Subcutaneous abdominal adipose tissue (tissue), 5 donors: ENCODE measurements at regions not wholly inside any gene's neighbourhood (a gene's known extent, or its start where the extent isn't known, plus 50 kb on each side); places are given as distances from the start of the nearest gene placed in this dataset.

Source experiments
- H3K27ac ChIP-seq: one replicate; pipeline ENCODE4 v1.7.0; 2013; ENCODE audit warnings: low read depth, mild to moderate bottlenecking, inconsistent platforms, low read length, moderate library complexity
- H3K27me3 ChIP-seq, 5 donors: one replicate each; pipeline ENCODE4 v1.7.0; 2013; ENCODE audit warnings: low read length in 5 of 5, inconsistent platforms in 1 of 5; ENCODE audit not compliant: control insufficient read depth in 5 of 5, insufficient read depth in 4 of 5
- H3K36me3 ChIP-seq, 5 donors: one replicate each; pipeline ENCODE4 v1.7.0; 2013; ENCODE audit warnings: low read length in 5 of 5; ENCODE audit not compliant: control insufficient read depth in 5 of 5, insufficient read depth in 5 of 5
- H3K4me1 ChIP-seq, 5 donors: one replicate each; pipeline ENCODE4 v1.7.0; 2013; ENCODE audit warnings: low read length in 5 of 5, mild to moderate bottlenecking in 3 of 5, moderate library complexity in 1 of 5; ENCODE audit not compliant: control insufficient read depth in 5 of 5, insufficient read depth in 5 of 5
- H3K4me3 ChIP-seq, 5 donors: one replicate each; pipeline ENCODE4 v1.7.0; 2013; ENCODE audit warnings: low read length in 5 of 5, low read depth in 1 of 5
- H3K9ac ChIP-seq, 5 donors: one replicate each; pipeline ENCODE4 v1.7.0; 2013; ENCODE audit warnings: low read length in 5 of 5, mild to moderate bottlenecking in 4 of 5, moderate library complexity in 3 of 5
- H3K9me3 ChIP-seq, 5 donors: one replicate each; pipeline ENCODE4 v1.7.0; 2013; ENCODE audit warnings: low read length in 5 of 5; ENCODE audit not compliant: control insufficient read depth in 5 of 5
- donor health status: healthy.
- donor health status: healthy.
- donor health status: healthy.
- donor health status: healthy.
- donor health status: healthy.

DNA sequence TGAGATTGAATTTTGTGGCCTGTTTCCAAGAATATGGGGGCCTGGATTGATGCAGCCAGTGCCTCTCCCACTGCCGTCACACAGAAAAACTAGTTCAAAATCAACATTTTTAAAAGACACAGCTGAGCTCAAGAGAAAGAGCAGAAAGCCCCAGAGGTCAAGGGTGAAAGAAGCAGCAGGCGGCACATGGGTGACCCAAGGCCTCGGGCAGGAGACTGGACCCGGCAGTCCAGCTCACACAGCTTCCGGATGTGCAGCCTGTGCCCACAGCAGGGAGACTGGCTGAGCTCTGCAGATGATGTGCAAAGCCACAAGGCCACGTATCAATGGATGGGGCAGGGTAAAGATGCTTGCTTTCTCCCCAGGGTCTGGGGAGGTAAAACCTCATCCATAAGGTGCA is 50.4 kb upstream of the RNF32 start:
- no peak overlapping the region for H3K4me3 ChIP-seq
- no peaks in the 10 kb centered on the region for H3K4me1 ChIP-seq
- H3K36me3 ChIP-seq, result peaks cover 0 to 3% (median 0%) of the 10 kb centered on the region in 5 donors
- H3K9ac ChIP-seq, result no peak overlapping the region
- peaks cover 6 to 21% (median 19%) of the 10 kb centered on the region in 5 donors for H3K9me3 ChIP-seq
- H3K27me3 ChIP-seq, result no peaks in the 10 kb centered on the region
- H3K27ac ChIP-seq, result no peak overlapping the region

DNA sequence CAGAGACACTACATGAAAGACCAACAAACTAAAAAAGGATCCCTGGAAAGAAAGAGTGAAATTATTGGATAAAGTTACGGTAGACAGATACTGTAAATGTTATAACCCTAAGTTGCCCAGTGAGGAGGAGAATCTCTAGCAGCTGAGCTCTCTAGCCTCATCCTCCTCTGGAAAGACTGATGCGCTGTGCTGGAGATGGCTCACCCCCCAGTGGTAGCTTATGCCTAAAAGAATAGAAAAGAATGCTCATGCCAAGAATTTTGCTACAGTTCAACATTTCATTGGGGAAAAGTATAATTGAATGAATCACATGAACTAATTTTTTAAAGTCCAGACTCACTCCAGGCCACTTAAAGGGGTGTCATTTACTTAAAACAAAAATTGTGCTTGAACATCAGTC is 50.8 kb upstream of the RNF32 start:
- H3K4me1 ChIP-seq, result no peaks in the 10 kb centered on the region
- peaks cover 0 to 3% (median 0%) of the 10 kb centered on the region in 5 donors for H3K36me3 ChIP-seq
- no peaks in the 10 kb centered on the region for H3K27me3 ChIP-seq
- no peak overlapping the region for H3K27ac ChIP-seq
- H3K9me3 ChIP-seq, result peaks cover 6 to 21% (median 17%) of the 10 kb centered on the region in 5 donors
- no peak overlapping the region for H3K9ac ChIP-seq
- H3K4me3 ChIP-seq, result no peak overlapping the region

DNA sequence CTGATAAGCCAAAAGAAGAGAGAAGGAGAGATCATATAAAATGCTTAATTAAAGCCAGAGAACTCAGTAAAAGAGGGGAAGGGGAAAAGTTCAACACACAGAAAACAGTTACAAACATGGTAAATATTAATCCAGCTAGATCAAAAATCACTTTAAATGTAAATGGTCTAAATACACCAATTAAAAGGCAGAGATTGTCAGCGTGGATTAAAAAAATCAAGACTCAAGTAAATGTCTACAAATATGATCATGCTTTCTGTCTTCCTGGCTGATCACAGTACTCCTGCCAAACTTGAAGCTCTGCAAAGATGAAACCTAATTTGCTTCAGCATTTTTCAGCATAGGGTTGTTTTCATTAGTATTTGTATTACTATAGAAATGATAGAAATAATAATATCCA is 54.6 kb upstream of the RNF32 start:
- Histone ChIP-seq H3K4me3 (no peak overlapping the region), H3K27me3 (no peaks in the 10 kb centered on the region), H3K27ac (no peak overlapping the region), H3K4me1 (no peaks in the 10 kb centered on the region), H3K9ac (no peak overlapping the region), H3K9me3 (peaks cover 0 to 17% (median 9%) of the 10 kb centered on the region in 5 donors), H3K36me3 (no peaks in the 10 kb centered on the region)

DNA sequence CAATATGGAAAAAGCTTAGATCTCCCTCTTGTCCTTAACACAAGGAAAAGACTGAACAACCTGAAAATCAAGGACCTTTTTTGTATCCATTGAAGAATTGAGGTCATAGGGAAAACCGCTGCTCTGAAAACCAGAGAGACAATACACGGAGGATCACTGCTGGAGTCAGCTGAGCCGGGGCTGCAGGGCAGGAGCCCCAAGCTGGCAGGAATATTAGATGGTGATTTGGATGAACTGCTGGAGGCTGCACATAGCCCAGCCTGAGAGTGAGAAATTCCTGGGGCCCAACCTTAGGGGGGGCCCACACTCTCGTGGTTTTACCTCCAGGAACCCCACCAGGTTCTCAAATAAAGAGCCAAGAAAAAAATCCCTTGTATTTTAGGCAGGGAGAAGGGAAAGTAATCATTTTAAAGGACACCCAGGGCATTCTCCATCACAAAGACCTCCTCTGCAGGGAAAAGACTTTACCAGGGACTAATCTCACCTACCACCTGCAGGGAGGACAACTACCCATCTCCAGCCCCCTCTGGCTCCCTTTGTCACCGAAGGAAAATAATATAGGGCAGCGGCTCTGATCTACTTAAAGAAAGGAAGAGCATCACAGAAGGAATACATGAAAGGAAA is 55.4 kb upstream of the RNF32 start:
- Histone ChIP-seq H3K4me1 (no peaks in the 10 kb centered on the region), H3K9ac (no peak overlapping the region), H3K27ac (no peak overlapping the region), H3K27me3 (no peaks in the 10 kb centered on the region), H3K36me3 (no peaks in the 10 kb centered on the region), H3K9me3 (peaks cover 0 to 17% (median 9%) of the 10 kb centered on the region in 5 donors), H3K4me3 (no peak overlapping the region)

DNA sequence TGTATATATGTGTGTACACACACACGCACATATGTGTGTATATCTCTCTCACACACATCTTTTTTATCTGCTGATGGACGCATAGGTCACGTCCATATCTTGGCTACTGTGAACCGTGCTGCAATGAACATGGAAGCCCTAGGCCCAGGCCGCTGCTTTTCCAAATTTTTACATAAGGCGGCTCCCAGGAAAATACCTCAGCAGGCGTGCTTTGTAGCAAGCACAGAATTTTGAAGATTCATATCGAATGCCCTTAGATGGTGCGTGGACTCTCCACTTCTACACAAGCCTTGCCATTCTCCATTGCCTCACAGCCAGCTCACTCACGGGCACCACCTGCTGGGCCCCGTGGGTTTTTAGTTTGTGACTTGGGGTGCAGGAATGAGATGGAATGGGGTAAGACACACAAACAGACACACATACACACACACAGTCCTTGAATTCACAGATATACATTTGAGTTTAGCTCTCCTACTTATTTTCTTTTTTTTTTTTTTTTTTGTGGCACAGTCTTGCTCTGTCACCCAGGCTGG is 57.9 kb upstream of the RNF32 start:
- no peak overlapping the region for H3K9ac ChIP-seq
- H3K9me3 ChIP-seq, result peaks cover 0 to 17% (median 9%) of the 10 kb centered on the region in 5 donors
- H3K4me1 ChIP-seq, result no peaks in the 10 kb centered on the region
- H3K27ac ChIP-seq, result no peak overlapping the region
- no peaks in the 10 kb centered on the region for H3K27me3 ChIP-seq
- no peaks in the 10 kb centered on the region for H3K36me3 ChIP-seq
- H3K4me3 ChIP-seq, result no peak overlapping the region

DNA sequence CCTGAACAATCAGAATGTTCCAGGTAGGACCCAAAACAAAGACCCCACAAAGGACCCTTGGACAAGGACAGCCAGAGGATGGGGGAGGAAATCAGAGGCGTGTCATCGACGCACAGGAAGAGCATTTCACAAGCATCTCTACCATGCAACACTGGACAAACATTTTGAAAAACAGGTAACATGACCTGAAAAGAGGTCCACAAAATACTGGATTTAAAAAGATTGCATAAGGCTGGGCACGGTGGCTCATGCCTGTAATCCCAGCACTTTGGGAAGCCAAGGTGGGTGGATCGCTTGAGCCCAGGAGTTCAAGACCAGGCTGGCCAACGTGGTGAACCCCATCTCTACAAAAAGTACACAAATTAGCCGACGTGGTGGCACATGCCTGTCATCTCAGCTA is 60.5 kb upstream of the RNF32 start:
- Histone ChIP-seq H3K27me3 (peaks cover 0 to 4% (median 0%) of the 10 kb centered on the region in 5 donors), H3K9ac (no peak overlapping the region), H3K4me1 (no peaks in the 10 kb centered on the region), H3K4me3 (no peak overlapping the region), H3K36me3 (no peaks in the 10 kb centered on the region), H3K9me3 (peaks cover 0 to under 1% (median 0%) of the 10 kb centered on the region in 5 donors), H3K27ac (no peak overlapping the region)

DNA sequence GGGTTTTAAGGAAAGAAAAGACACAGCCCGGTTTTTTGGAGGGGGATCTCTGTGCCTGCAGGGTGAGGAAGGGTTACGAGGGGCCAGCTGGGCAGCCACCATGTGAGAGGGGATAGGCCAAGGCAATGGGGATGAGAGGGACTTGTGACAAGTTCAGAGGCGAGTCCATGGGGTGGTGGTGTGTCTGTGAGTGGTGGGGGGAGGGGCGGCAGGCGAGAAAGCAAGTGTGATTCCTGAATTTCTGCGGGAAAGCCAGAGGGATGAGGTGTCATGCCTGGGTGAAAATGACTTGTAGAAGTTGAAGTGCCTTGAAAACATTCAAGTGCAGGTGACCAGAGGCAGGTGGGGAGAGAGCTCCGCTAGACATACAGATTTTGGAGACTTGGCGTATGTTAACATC is 61.0 kb upstream of the RNF32 start:
- Histone ChIP-seq H3K4me3 (no peak overlapping the region), H3K9ac (no peak overlapping the region), H3K9me3 (no peaks in the 10 kb centered on the region), H3K36me3 (no peaks in the 10 kb centered on the region), H3K27ac (no peak overlapping the region), H3K27me3 (peaks cover 0 to 4% (median 0%) of the 10 kb centered on the region in 5 donors), H3K4me1 (no peaks in the 10 kb centered on the region)

DNA sequence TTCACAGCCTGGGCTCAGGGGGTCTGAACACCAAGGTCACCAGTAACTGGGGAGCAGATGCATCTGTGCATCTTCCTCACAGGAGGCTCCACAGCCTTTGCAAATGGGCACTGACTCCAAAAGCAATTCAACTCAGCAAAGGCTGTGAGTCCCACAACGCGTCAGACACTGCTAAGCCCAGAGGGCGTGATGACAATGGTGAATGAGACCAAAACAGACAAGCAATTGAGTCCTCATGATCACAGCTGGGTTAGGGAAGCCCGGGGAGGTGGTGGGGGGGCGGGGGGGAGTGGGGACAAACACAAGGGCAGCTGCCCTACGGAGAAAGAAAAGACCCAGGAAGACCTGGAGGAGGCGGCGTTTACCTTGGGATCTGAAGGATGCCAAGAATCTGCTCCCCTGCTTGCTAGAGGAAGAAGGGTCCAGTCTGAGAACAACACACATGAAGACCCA is 61.6 kb upstream of the RNF32 start:
- H3K4me1 ChIP-seq, result no peaks in the 10 kb centered on the region
- peaks cover 0 to 4% (median 0%) of the 10 kb centered on the region in 5 donors for H3K27me3 ChIP-seq
- H3K27ac ChIP-seq, result no peak overlapping the region
- no peak overlapping the region for H3K4me3 ChIP-seq
- no peaks in the 10 kb centered on the region for H3K9me3 ChIP-seq
- H3K9ac ChIP-seq, result no peak overlapping the region
- no peaks in the 10 kb centered on the region for H3K36me3 ChIP-seq

DNA sequence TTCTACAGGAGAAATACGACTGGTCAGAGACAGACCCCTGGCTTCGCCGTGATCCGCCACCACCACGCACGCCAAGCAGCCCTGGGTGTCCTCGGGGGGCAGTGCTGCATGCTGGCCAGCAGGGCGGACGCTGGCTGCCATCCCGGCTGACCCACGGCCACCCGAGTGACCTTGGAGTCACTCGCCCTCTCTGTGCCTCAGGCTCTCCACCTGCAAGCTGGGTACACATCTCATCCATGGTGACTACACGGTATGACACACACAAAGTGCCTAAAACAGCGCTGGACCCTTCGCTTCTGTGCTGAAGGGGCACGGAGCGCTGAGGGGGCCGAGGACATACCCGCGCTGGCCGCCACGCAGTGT is 62.0 kb upstream of the RNF32 start:
- H3K27me3 ChIP-seq, result peaks cover 0 to 4% (median 0%) of the 10 kb centered on the region in 5 donors
- H3K4me1 ChIP-seq, result no peaks in the 10 kb centered on the region
- H3K9me3 ChIP-seq, result no peaks in the 10 kb centered on the region
- H3K36me3 ChIP-seq, result no peaks in the 10 kb centered on the region
- no peak overlapping the region for H3K27ac ChIP-seq
- no peak overlapping the region for H3K4me3 ChIP-seq
- no peak overlapping the region for H3K9ac ChIP-seq

DNA sequence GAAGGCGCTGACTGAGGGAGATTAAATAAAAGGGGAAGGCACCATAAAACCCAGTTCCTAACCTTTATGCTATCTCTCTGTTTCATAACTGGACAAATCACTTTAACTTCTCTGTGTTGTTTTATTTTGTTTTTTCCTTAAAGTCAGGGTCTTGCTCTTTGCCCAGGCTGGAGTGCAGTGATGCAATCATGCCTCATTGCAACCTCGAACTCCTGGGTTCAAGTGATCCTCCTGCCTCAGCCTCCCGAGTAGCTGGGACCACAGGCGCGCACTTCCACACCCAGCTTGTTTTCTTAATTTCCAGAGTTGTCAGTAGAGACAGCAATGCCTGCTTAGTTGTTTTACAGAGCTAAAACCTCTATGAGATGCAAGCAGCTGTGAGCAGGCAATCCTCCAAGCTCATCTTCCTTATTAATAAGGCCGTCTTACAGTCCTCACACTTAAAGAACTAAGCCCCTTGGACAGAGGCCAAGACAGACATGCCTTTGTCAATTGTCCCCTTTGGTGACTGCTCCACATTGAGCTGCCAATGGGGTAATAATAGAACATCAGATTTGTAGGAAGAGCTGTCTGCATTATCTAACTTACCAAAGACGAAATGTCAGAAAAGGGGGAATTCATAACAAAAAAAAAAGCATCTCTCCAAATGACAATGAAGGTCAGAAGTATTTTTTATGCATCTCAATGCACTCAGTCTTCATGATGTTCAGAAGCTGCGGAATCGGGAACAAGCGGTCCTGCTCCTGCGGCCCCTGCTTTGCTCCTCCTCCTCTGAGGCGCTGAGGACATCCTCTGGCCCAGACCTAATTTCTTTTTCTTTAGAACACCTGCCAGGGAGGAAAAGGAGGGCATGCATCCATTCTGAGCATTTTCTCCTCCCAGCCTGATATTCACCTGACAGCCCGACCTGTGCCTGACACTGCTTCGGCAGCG is 62.7 kb upstream of the RNF32 start:
- Histone ChIP-seq H3K9me3 (no peaks in the 10 kb centered on the region), H3K27ac (no peak overlapping the region), H3K4me1 (no peaks in the 10 kb centered on the region), H3K4me3 (no peak overlapping the region), H3K27me3 (peaks cover 0 to 4% (median 0%) of the 10 kb centered on the region in 5 donors), H3K9ac (no peak overlapping the region), H3K36me3 (no peaks in the 10 kb centered on the region)
